ENCODE measurements at regions not wholly inside any gene's neighbourhood (a gene's known extent, or its start where the extent isn't known, plus 50 kb on each side); places are given as distances from the start of the nearest gene placed in this dataset.

- WGBS, result 95% methylated on average over 2 of the region's 2 CpGs
- no peaks in the 10 kb centered on the region for H3K27me3 ChIP-seq (ENCODE audit: control insufficient read depth in 2 of 2, insufficient read depth in 1 of 2, low read length in 1 of 2)
- H3K4me3 ChIP-seq (ENCODE audit: low read length in 2 of 2), result no peak overlapping the region
- no peaks in the 10 kb centered on the region for H3K36me3 ChIP-seq (ENCODE audit: control insufficient read depth in 2 of 2, insufficient read depth in 2 of 2, low read length in 1 of 2)
- H3K9me3 ChIP-seq (ENCODE audit: control insufficient read depth in 2 of 2, insufficient read depth in 1 of 2, low read length in 1 of 2), result no peaks in the 10 kb centered on the region
- H3K27ac ChIP-seq (ENCODE audit: low read depth in 1 of 2, low read length in 1 of 2), result no peak overlapping the region
- no peaks in the 10 kb centered on the region for H3K4me1 ChIP-seq (ENCODE audit: control insufficient read depth in 2 of 2, insufficient read depth in 2 of 2, low read length in 2 of 2)
- no peak for DNase-seq (ENCODE audit: low read depth in 6 of 9, low spot score in 9 of 9)
Measured at GRCh38 chr7:22676385-22676784, 50.6 kb upstream of the IL6 start.

GRCh38 chr7:22675917-22676343 lies 51.1 kb upstream of the IL6 start:
- Histone ChIP-seq H3K36me3 (ENCODE audit: control insufficient read depth in 2 of 2, insufficient read depth in 2 of 2, low read length in 1 of 2) (no peaks in the 10 kb centered on the region), H3K4me1 (ENCODE audit: control insufficient read depth in 2 of 2, insufficient read depth in 2 of 2, low read length in 2 of 2) (no peaks in the 10 kb centered on the region), H3K4me3 (ENCODE audit: low read length in 2 of 2) (no peak overlapping the region), H3K27me3 (ENCODE audit: control insufficient read depth in 2 of 2, insufficient read depth in 1 of 2, low read length in 1 of 2) (no peaks in the 10 kb centered on the region), H3K9me3 (ENCODE audit: control insufficient read depth in 2 of 2, insufficient read depth in 1 of 2, low read length in 1 of 2) (no peaks in the 10 kb centered on the region), H3K27ac (ENCODE audit: low read depth in 1 of 2, low read length in 1 of 2) (no peak overlapping the region)
- DNase-seq (ENCODE audit: low read depth in 6 of 9, low spot score in 9 of 9), result peak in 3 of 9 donors; percentile 7 to 37 (median 14)
- WGBS, result 39% methylated on average over 2 of the region's 2 CpGs

DNA sequence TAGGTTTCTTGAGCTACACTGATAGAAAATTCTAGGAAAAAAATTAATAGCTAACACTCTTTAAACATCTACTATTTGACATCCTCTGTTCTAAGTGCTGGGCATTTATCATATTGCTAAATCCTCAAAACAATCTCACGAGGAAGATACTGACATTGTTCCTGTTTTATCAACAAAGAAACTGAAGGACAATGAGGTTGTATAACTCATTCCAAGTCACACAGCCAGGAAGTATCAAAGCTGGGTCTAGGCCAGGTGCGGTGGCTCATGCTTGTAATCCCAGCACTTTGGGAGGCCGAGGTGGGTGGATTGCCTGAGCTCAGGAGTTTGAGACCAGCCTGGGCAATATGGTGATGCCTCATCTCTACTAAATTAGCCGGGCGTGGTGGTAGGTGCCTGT lies 51.6 kb upstream of the IL6 start:
- Histone ChIP-seq H3K9me3 (ENCODE audit: control insufficient read depth in 2 of 2, insufficient read depth in 1 of 2, low read length in 1 of 2) (no peaks in the 10 kb centered on the region), H3K27me3 (ENCODE audit: control insufficient read depth in 2 of 2, insufficient read depth in 1 of 2, low read length in 1 of 2) (no peaks in the 10 kb centered on the region), H3K4me3 (ENCODE audit: low read length in 2 of 2) (no peak overlapping the region), H3K27ac (ENCODE audit: low read depth in 1 of 2, low read length in 1 of 2) (no peak overlapping the region), H3K4me1 (ENCODE audit: control insufficient read depth in 2 of 2, insufficient read depth in 2 of 2, low read length in 2 of 2) (no peaks in the 10 kb centered on the region), H3K36me3 (ENCODE audit: control insufficient read depth in 2 of 2, insufficient read depth in 2 of 2, low read length in 1 of 2) (no peaks in the 10 kb centered on the region)
- WGBS, result 93% methylated on average over 5 of the region's 5 CpGs
- no peak for DNase-seq (ENCODE audit: low read depth in 6 of 9, low spot score in 9 of 9)

DNA sequence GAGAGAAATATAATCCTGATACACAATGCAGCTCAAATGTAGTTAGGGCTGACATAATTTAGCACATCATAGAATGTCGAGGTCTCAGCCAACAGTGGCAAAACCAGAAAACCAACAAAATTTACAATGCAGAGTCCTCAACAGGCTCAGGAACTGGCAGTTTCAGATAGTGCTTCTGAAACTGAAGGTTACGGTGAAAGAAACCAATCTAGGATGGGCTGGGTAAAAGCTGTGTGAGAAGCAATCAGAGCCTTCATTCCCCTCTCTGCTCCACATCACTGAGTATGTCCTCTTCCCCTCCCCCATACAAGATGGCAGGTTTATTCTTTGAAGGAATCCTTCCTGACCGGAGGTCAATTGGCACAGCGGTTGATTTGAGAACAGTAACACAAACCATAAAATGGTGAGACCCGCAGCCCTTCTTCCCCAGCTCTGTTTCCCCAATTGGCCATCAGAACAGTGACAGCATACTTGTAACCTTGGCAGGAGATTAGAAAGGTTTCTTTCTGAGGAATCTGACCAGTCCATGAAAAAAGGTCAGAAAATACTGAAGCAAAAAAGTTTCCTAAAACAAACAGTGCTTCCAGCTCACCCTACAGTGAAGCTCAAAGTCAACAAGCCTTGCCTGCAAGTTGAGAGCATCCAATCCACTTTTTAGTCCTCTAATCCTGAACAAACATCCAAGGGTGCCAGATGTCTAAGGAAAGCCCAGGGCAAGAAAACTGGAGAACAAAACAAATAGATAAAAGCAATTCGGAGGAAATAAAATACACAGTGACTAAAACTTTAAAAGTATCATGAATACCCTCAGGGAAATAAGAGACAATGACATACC lies 53.9 kb upstream of the IL6 start:
- WGBS, result 84% methylated on average over 6 of the region's 6 CpGs
- Histone ChIP-seq H3K36me3 (ENCODE audit: control insufficient read depth in 2 of 2, insufficient read depth in 2 of 2, low read length in 1 of 2) (no peaks in the 10 kb centered on the region), H3K9me3 (ENCODE audit: control insufficient read depth in 2 of 2, insufficient read depth in 1 of 2, low read length in 1 of 2) (no peaks in the 10 kb centered on the region), H3K27me3 (ENCODE audit: control insufficient read depth in 2 of 2, insufficient read depth in 1 of 2, low read length in 1 of 2) (no peaks in the 10 kb centered on the region), H3K4me1 (ENCODE audit: control insufficient read depth in 2 of 2, insufficient read depth in 2 of 2, low read length in 2 of 2) (no peaks in the 10 kb centered on the region), H3K27ac (ENCODE audit: low read depth in 1 of 2, low read length in 1 of 2) (no peak overlapping the region), H3K4me3 (ENCODE audit: low read length in 2 of 2) (no peak overlapping the region)
- no peak for DNase-seq (ENCODE audit: low read depth in 6 of 9, low spot score in 9 of 9)

DNA sequence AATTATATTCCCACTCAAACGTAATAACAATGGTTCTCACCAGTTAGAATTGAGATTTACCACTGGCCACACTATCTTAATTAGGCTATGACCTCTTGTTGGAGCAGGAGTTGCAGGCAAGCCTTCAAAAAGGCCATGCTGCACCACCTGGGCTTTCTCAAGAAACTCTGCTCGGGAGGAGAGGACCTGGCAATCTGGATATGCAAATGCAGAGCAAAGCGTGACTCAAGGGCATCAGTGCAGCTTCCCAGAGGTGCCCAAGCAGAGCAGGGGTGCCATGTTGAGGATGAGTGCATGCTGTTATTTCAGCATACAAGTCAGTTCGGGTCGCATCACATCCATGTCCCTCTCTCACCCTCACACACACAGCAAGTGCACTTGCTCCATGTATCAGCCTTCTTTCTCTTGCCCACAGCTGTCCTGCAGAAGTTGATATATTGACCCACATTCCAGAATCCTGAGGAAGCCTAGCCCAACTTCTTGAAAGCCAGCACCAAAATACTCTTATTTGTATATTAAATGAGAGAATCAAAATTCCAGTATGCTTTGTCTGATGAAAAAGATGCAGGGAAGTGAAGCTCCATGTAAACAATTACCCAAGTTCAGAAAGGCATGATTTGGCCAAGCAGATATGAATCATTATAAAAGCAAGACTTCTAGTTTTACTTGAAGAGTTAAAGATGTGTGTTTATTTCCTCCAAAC lies 55.7 kb upstream of the IL6 start:
- Histone ChIP-seq H3K4me3 (ENCODE audit: low read length in 2 of 2) (no peak overlapping the region), H3K4me1 (ENCODE audit: control insufficient read depth in 2 of 2, insufficient read depth in 2 of 2, low read length in 2 of 2) (no peaks in the 10 kb centered on the region), H3K9me3 (ENCODE audit: control insufficient read depth in 2 of 2, insufficient read depth in 1 of 2, low read length in 1 of 2) (no peaks in the 10 kb centered on the region), H3K27me3 (ENCODE audit: control insufficient read depth in 2 of 2, insufficient read depth in 1 of 2, low read length in 1 of 2) (no peaks in the 10 kb centered on the region), H3K36me3 (ENCODE audit: control insufficient read depth in 2 of 2, insufficient read depth in 2 of 2, low read length in 1 of 2) (no peaks in the 10 kb centered on the region), H3K27ac (ENCODE audit: low read depth in 1 of 2, low read length in 1 of 2) (no peak overlapping the region)
- WGBS, result 92% methylated on average over 5 of the region's 5 CpGs
- no peak for DNase-seq (ENCODE audit: low read depth in 6 of 9, low spot score in 9 of 9)

DNA sequence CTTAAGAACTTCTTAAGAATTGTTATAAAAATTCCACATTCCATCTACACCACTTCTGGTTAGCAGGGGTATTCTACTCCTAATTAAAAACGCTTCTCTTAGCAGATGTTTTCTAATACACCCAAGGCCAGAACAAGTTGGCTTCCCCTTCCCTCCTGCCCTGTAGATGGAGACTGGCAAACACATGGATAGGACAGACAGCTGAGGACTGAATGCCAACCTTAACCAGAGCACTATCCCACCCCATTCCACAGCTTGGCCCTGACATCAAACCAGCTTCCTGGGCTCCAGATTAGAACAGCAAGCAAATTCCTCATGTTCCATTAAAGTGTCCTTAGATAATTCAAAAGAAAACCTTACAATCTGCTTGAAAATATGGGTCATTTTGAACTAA lies 56.6 kb upstream of the IL6 start:
- Histone ChIP-seq H3K27me3 (ENCODE audit: control insufficient read depth in 2 of 2, insufficient read depth in 1 of 2, low read length in 1 of 2) (no peaks in the 10 kb centered on the region), H3K4me3 (ENCODE audit: low read length in 2 of 2) (no peak overlapping the region), H3K27ac (ENCODE audit: low read depth in 1 of 2, low read length in 1 of 2) (no peak overlapping the region), H3K36me3 (ENCODE audit: control insufficient read depth in 2 of 2, insufficient read depth in 2 of 2, low read length in 1 of 2) (no peaks in the 10 kb centered on the region), H3K9me3 (ENCODE audit: control insufficient read depth in 2 of 2, insufficient read depth in 1 of 2, low read length in 1 of 2) (no peaks in the 10 kb centered on the region), H3K4me1 (ENCODE audit: control insufficient read depth in 2 of 2, insufficient read depth in 2 of 2, low read length in 2 of 2) (no peaks in the 10 kb centered on the region)
- WGBS, result 97% methylated on average over 1 of the region's 1 CpG
- no peak for DNase-seq (ENCODE audit: low read depth in 6 of 9, low spot score in 9 of 9)

DNA sequence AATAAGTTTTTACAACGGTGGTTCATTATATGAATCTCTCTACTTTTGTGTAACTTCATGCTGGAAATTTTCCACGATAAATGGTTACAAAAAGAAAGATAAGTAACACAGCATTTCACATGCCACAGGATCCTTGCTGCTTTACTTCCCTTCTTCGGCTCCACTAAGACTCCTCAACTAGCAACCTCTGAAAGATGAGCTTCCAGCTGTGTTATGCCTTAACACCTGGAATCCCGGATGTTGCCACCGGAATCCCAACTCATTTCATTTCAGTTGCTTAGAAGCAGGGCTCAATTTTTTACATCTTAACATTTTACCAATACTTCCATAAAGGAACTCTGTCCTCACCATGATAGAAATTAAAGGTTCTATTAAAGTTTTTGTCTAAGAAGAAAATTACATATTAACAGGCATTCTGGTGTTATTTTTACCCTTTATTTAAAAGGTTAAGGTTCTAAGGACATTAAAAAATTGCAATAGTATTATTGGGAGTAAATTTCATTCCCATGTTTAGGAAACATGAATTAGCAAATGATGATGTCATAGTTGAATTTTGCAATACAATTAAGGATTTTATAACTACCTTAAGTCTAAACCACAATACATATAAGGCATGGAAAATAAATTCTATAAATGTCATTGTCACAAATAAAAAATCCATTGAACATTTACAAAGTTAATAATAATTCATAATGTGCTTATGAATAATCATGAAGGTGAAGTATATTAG lies 57.1 kb upstream of the IL6 start:
- WGBS, result 92% methylated on average over 5 of the region's 5 CpGs
- Histone ChIP-seq H3K4me3 (ENCODE audit: low read length in 2 of 2) (no peak overlapping the region), H3K27me3 (ENCODE audit: control insufficient read depth in 2 of 2, insufficient read depth in 1 of 2, low read length in 1 of 2) (no peaks in the 10 kb centered on the region), H3K4me1 (ENCODE audit: control insufficient read depth in 2 of 2, insufficient read depth in 2 of 2, low read length in 2 of 2) (no peaks in the 10 kb centered on the region), H3K36me3 (ENCODE audit: control insufficient read depth in 2 of 2, insufficient read depth in 2 of 2, low read length in 1 of 2) (no peaks in the 10 kb centered on the region), H3K9me3 (ENCODE audit: control insufficient read depth in 2 of 2, insufficient read depth in 1 of 2, low read length in 1 of 2) (no peaks in the 10 kb centered on the region), H3K27ac (ENCODE audit: low read depth in 1 of 2, low read length in 1 of 2) (no peak overlapping the region)
- no peak for DNase-seq (ENCODE audit: low read depth in 6 of 9, low spot score in 9 of 9)

- no peak overlapping the region for H3K4me3 ChIP-seq (ENCODE audit: low read length in 2 of 2)
- H3K9me3 ChIP-seq (ENCODE audit: control insufficient read depth in 2 of 2, insufficient read depth in 1 of 2, low read length in 1 of 2), result no peaks in the 10 kb centered on the region
- no peaks in the 10 kb centered on the region for H3K27me3 ChIP-seq (ENCODE audit: control insufficient read depth in 2 of 2, insufficient read depth in 1 of 2, low read length in 1 of 2)
- H3K27ac ChIP-seq (ENCODE audit: low read depth in 1 of 2, low read length in 1 of 2), result no peak overlapping the region
- whole genome bisulfite sequencing, result 96% methylated on average over 3 of the region's 3 CpGs
- no peaks in the 10 kb centered on the region for H3K4me1 ChIP-seq (ENCODE audit: control insufficient read depth in 2 of 2, insufficient read depth in 2 of 2, low read length in 2 of 2)
- no peak for DNase-seq (ENCODE audit: low read depth in 6 of 9, low spot score in 9 of 9)
- no peaks in the 10 kb centered on the region for H3K36me3 ChIP-seq (ENCODE audit: control insufficient read depth in 2 of 2, insufficient read depth in 2 of 2, low read length in 1 of 2)
Measured at GRCh38 chr7:22668971-22669401, 58.0 kb upstream of the IL6 start.
